NCI-H2029 treated with DMSO at 0.1 percent for 48 hours (cell line): ENCODE measurements at regions not wholly inside any gene's neighbourhood (a gene's known extent, or its start where the extent isn't known, plus 50 kb on each side); places are given as distances from the start of the nearest gene placed in this dataset.

Experiments used
- DNase-seq: peaks from one replicate; lab custom pipeline; 2025; lab: John Stamatoyannopoulos, UW

- no peak for DNase-seq
These were observed 297.8 kb upstream of the AZI2 start for GRCh38 chr3:28646435-28646834.

- DNase-seq: no peak
These were observed 300.6 kb upstream of the AZI2 start for GRCh38 chr3:28649266-28649665.

- no peak for DNase-seq
These were observed 302.5 kb upstream of the AZI2 start for GRCh38 chr3:28651159-28651558.

GRCh38 chr3:28664123-28664522, 315.5 kb upstream of the AZI2 start:
- DNase-seq: no peak

- peak; percentile 90 for DNase-seq
These were observed 319.3 kb upstream of the AZI2 start for GRCh38 chr3:28667646-28668621.

GRCh38 chr3:28669870-28670269, 321.2 kb upstream of the AZI2 start:
- no peak for DNase-seq

GRCh38 chr3:28672406-28672805, 323.8 kb upstream of the AZI2 start:
- no peak for DNase-seq

- DNase-seq: no peak
These were observed 324.8 kb upstream of the AZI2 start for GRCh38 chr3:28673446-28673845.

- DNase-seq: no peak
These were observed 325.6 kb upstream of the AZI2 start for GRCh38 chr3:28674212-28674611.

GRCh38 chr3:28677581-28677980, 329.0 kb upstream of the AZI2 start:
- no peak for DNase-seq

- DNase-seq: no peak
These were observed 329.5 kb upstream of the AZI2 start for GRCh38 chr3:28678086-28678485.

- no peak for DNase-seq
These were observed 331.4 kb upstream of the AZI2 start for GRCh38 chr3:28680050-28680449.

GRCh38 chr3:28682121-28682520, 333.5 kb upstream of the AZI2 start:
- no peak for DNase-seq

- DNase-seq: no peak
These were observed 341.6 kb upstream of the AZI2 start for GRCh38 chr3:28690176-28690575.

GRCh38 chr3:28698706-28699105, 350.1 kb upstream of the AZI2 start:
- no peak for DNase-seq

GRCh38 chr3:28699283-28699682, 350.7 kb upstream of the AZI2 start:
- DNase-seq: peak; percentile 84

- peak; percentile 36 for DNase-seq
These were observed 352.1 kb upstream of the AZI2 start for GRCh38 chr3:28700728-28701127.

- no peak for DNase-seq
These were observed 355.2 kb upstream of the AZI2 start for GRCh38 chr3:28703843-28704242.

- DNase-seq: no peak
These were observed 362.7 kb upstream of the AZI2 start for GRCh38 chr3:28711293-28711692.

- DNase-seq: no peak
These were observed 368.3 kb upstream of the AZI2 start for GRCh38 chr3:28716939-28717338.

- DNase-seq: no peak
These were observed 369.6 kb upstream of the AZI2 start for GRCh38 chr3:28718074-28718849.

- peak; percentile 34 for DNase-seq
These were observed 378.2 kb upstream of the AZI2 start for GRCh38 chr3:28726840-28727239.

- no peak for DNase-seq
These were observed 378.7 kb upstream of the AZI2 start for GRCh38 chr3:28727307-28727706.
